ENCODE measurements at regions not wholly inside any gene's neighbourhood (a gene's known extent, or its start where the extent isn't known, plus 50 kb on each side); places are given as distances from the start of the nearest gene placed in this dataset.
"Not testable (repeated sequence)": the region's sequence is repeated elsewhere in the genome, so short reads cannot be mapped to it uniquely, and the experiment has no call there.

GRCh38 chr12:118547606-118548005 lies 171.3 kb downstream of the SUDS3 start:
- 92% methylated on average over 6 of the region's 6 CpGs for WGBS
- H3K4me1 ChIP-seq (ENCODE audit: control insufficient read depth in 4 of 4, insufficient read depth in 4 of 4, low read length in 3 of 4) = not testable (repeated sequence)

DNA sequence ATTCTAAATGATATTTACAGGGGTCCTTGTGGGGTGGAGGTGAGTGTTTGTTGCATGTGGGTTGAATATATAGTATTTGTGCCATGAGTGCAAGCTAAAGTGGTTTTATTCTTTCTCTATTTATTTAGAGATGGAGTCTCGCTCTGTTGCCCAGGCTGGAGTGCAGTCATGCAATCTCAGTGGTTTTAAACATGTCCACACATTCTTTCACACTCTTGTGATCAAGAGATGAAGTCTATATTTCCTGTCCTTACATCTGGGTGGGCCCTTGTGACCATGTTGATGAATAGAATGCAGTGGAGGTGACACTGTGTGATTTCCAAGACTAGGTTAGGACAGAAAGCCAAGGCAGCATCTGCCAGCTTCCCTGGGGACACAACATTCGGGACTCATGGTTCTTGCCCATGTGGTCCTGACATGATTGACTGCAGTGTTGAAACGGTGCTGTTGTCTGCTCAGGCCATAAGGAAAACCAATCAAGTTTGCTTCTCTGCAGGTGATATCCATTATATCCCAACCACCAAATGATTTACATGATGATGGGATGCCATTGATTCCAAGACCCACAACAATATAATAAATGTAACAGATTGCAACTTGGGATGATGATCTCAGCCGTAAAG lies 172.6 kb downstream of the SUDS3 start:
- Histone ChIP-seq H3K9me3 (ENCODE audit: control insufficient read depth in 4 of 4, low read length in 3 of 4) (peaks cover 0 to 2% (median under 1%) of the 10 kb centered on the region in 4 donors), H3K4me1 (ENCODE audit: control insufficient read depth in 4 of 4, insufficient read depth in 4 of 4, low read length in 3 of 4) (no peaks in the 10 kb centered on the region), H3K9ac (ENCODE audit: low read depth in 1 of 2, low read length in 2 of 2) (no peak overlapping the region), H3K27me3 (ENCODE audit: control insufficient read depth in 4 of 4, insufficient read depth in 4 of 4, low read length in 3 of 4) (no peaks in the 10 kb centered on the region), H3K4me3 (ENCODE audit: low read depth in 1 of 3, low read length in 3 of 3) (no peak overlapping the region), H3K27ac (ENCODE audit: low read depth in 1 of 2, low read length in 2 of 2) (no peak overlapping the region), H3K36me3 (ENCODE audit: control insufficient read depth in 4 of 4, insufficient read depth in 3 of 4, low read depth in 1 of 4, low read length in 3 of 4) (no peaks in the 10 kb centered on the region)
- no peak for TF ChIP-seq TAF1 (conservative IDR thresholded peaks at IDR 0.05)
- TF ChIP-seq RAD21 (IDR thresholded peaks at IDR 0.05) = no peak
- TF ChIP-seq HNF4G (IDR thresholded peaks at IDR 0.05) = no peak
- TF ChIP-seq, protein P1, sequence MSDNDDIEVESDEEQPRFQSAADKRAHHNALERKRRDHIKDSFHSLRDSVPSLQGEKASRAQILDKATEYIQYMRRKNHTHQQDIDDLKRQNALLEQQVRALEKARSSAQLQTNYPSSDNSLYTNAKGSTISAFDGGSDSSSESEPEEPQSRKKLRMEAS (IDR thresholded peaks at IDR 0.05) = no peak
- TF ChIP-seq RXRA (IDR thresholded peaks at IDR 0.05) = no peak
- no peak for TF ChIP-seq NR2F2 (IDR thresholded peaks at IDR 0.05)
- no peak for TF ChIP-seq REST (IDR thresholded peaks at IDR 0.05)
- no peak for TF ChIP-seq ATF3 (IDR thresholded peaks at IDR 0.05)
- no peak for TF ChIP-seq FOXA2 (IDR thresholded peaks at IDR 0.05)
- no peak for TF ChIP-seq CTCF (IDR thresholded peaks at IDR 0.05; ENCODE audit: low read depth, low read length, missing input control)
- TF ChIP-seq HNF4A (conservative IDR thresholded peaks at IDR 0.05) = no peak
- TF ChIP-seq EGR1 (IDR thresholded peaks at IDR 0.05; ENCODE audit: low read depth in 2 of 2) = no peak
- TF ChIP-seq YY1 (IDR thresholded peaks at IDR 0.05) = no peak
- no peak for TF ChIP-seq GABPA (IDR thresholded peaks at IDR 0.05 in 1 of 2, conservative IDR thresholded peaks at IDR 0.05 in 1 of 2)
- TF ChIP-seq FOXA1 (IDR thresholded peaks at IDR 0.05) = no peak
- 75% methylated on average over 4 of the region's 4 CpGs for WGBS
- no peak for DNase-seq (ENCODE audit: low spot score)

More at GRCh38 chr12:118547606-118548005, 171.3 kb downstream of the SUDS3 start:
- not testable (repeated sequence) for DNase-seq (ENCODE audit: low spot score); H3K9ac ChIP-seq (ENCODE audit: low read depth in 1 of 2, low read length in 2 of 2); H3K9me3 ChIP-seq (ENCODE audit: control insufficient read depth in 4 of 4, low read length in 3 of 4); H3K27ac ChIP-seq (ENCODE audit: low read depth in 1 of 2, low read length in 2 of 2); H3K4me3 ChIP-seq (ENCODE audit: low read depth in 1 of 3, low read length in 3 of 3); H3K27me3 ChIP-seq (ENCODE audit: control insufficient read depth in 4 of 4, insufficient read depth in 4 of 4, low read length in 3 of 4); H3K36me3 ChIP-seq (ENCODE audit: control insufficient read depth in 4 of 4, insufficient read depth in 3 of 4, low read depth in 1 of 4, low read length in 3 of 4)
